HG02571 (cell line): ENCODE measurements at regions not wholly inside any gene's neighbourhood (a gene's known extent, or its start where the extent isn't known, plus 50 kb on each side); places are given as distances from the start of the nearest gene placed in this dataset.

Experiments
- ATAC-seq: cut with Tn5 transposase; IDR thresholded peaks from one replicate; pipeline ENCODE4 v1.9.1; 2021; ENCODE audit warnings: mild to moderate bottlenecking, moderate library complexity; ENCODE audit not compliant: unreplicated experiment

- no peak for ATAC-seq
These were observed 1284.1 kb upstream of the NXPH2 start for GRCh38 chr2:140064243-140064642.

GRCh38 chr2:140063356-140063755, 1283.2 kb upstream of the NXPH2 start:
- no peak for ATAC-seq

- no peak for ATAC-seq
These were observed 1281.0 kb upstream of the NXPH2 start for GRCh38 chr2:140061240-140061639.

GRCh38 chr2:140057928-140058327, 1277.7 kb upstream of the NXPH2 start:
- no peak for ATAC-seq

GRCh38 chr2:140041811-140042210, 1261.6 kb upstream of the NXPH2 start:
- no peak for ATAC-seq

GRCh38 chr2:140041239-140041638, 1261.0 kb upstream of the NXPH2 start:
- ATAC-seq = no peak

- ATAC-seq = no peak
These were observed 1253.4 kb upstream of the NXPH2 start for GRCh38 chr2:140033638-140034037.

- ATAC-seq = no peak
These were observed 1247.8 kb upstream of the NXPH2 start for GRCh38 chr2:140027966-140028365.

- no peak for ATAC-seq
These were observed 1247.1 kb upstream of the NXPH2 start for GRCh38 chr2:140027320-140027719.

- no peak for ATAC-seq
These were observed 1243.1 kb upstream of the NXPH2 start for GRCh38 chr2:140023291-140023690.

GRCh38 chr2:140018541-140018940, 1238.4 kb upstream of the NXPH2 start:
- no peak for ATAC-seq

GRCh38 chr2:140014204-140014546, 1234.0 kb upstream of the NXPH2 start:
- no peak for ATAC-seq

- ATAC-seq = no peak
These were observed 1233.5 kb upstream of the NXPH2 start for GRCh38 chr2:140013545-140014203.

- no peak for ATAC-seq
These were observed 1231.1 kb upstream of the NXPH2 start for GRCh38 chr2:140011287-140011686.

GRCh38 chr2:140002110-140002509, 1221.9 kb upstream of the NXPH2 start:
- ATAC-seq = no peak

- no peak for ATAC-seq
These were observed 1212.6 kb upstream of the NXPH2 start for GRCh38 chr2:139992711-139993345.

GRCh38 chr2:139992078-139992477, 1211.9 kb upstream of the NXPH2 start:
- ATAC-seq = no peak

GRCh38 chr2:139990646-139991335, 1210.6 kb upstream of the NXPH2 start:
- ATAC-seq = no peak

GRCh38 chr2:139969323-139969722, 1189.1 kb upstream of the NXPH2 start:
- ATAC-seq = no peak

- no peak for ATAC-seq
These were observed 1188.4 kb upstream of the NXPH2 start for GRCh38 chr2:139968588-139968987.

- no peak for ATAC-seq
These were observed 1187.5 kb upstream of the NXPH2 start for GRCh38 chr2:139967665-139968064.

- ATAC-seq = no peak
These were observed 1184.7 kb upstream of the NXPH2 start for GRCh38 chr2:139964721-139965440.
